Spleen (tissue), 11 donors: ENCODE measurements at regions not wholly inside any gene's neighbourhood (a gene's known extent, or its start where the extent isn't known, plus 50 kb on each side); places are given as distances from the start of the nearest gene placed in this dataset.

Source experiments
- DNase-seq: peaks from one replicate; pipeline ENCODE4 v3.0.0-alpha.2; 2020
- H3K27ac ChIP-seq, 8 donors: fragments of 200-600 bp; sonication (generic) in 7 of 8; 1 replicate in 4 of 8; 2 replicates in 4 of 8; pipeline versions ENCODE4 v1.5.0 to v1.8.0; 2016 to 2021; ENCODE audit warnings: inconsistent platforms in 4 of 8, mild to moderate bottlenecking in 4 of 8, moderate library complexity in 1 of 8
- H3K27me3 ChIP-seq, 7 donors: fragments of 200-600 bp; sonication (generic) in 6 of 7; replicated peaks in 1 of 7; 1 replicate in 4 of 7; 2 replicates in 3 of 7; pipeline versions ENCODE4 v1.5.0 to v1.8.0; 2016 to 2021; ENCODE audit warnings: inconsistent platforms in 3 of 7, mild to moderate bottlenecking in 1 of 7
- H3K36me3 ChIP-seq, 6 donors: fragments of 200-600 bp; sonication (generic) in 5 of 6; 1 replicate in 4 of 6; 2 replicates in 2 of 6; pipeline versions ENCODE4 v1.5.0 to v1.8.0; 2016 to 2021; ENCODE audit warnings: inconsistent platforms in 2 of 6
- H3K4me1 ChIP-seq, 6 donors: fragments of 200-600 bp; sonication (generic) in 5 of 6; 1 replicate in 3 of 6; 2 replicates in 3 of 6; pipeline versions ENCODE4 v1.5.0 to v1.8.0; 2016 to 2021; ENCODE audit warnings: inconsistent platforms in 3 of 6
- H3K4me3 ChIP-seq, 8 donors: fragments of 200-600 bp; sonication (generic) in 7 of 8; 1 replicate in 4 of 8; 2 replicates in 4 of 8; pipeline versions ENCODE4 v1.5.0 to v1.8.0; 2016 to 2021; ENCODE audit warnings: inconsistent platforms in 4 of 8, mild to moderate bottlenecking in 4 of 8, moderate library complexity in 2 of 8
- H3K9me3 ChIP-seq, 8 donors: fragments of 200-600 bp; sonication (generic) in 7 of 8; 1 replicate in 4 of 8; 2 replicates in 4 of 8; pipeline versions ENCODE4 v1.5.0 to v1.8.0; 2016 to 2021; ENCODE audit warnings: inconsistent platforms in 4 of 8
- POLR2A ChIP-seq, 3 donors: fragments of 450-650 bp; IDR thresholded peaks; one replicate each; pipeline ENCODE4 v1.5.1; 2017; ENCODE audit warnings: antibody characterized with exemption in 3 of 3, mild to moderate bottlenecking in 1 of 3
- POLR2AphosphoS5 ChIP-seq, 3 donors: sonication (generic); formaldehyde crosslinking; IDR thresholded peaks; one replicate each; pipeline ENCODE4 v1.5.1; 2017; ENCODE audit warnings: antibody characterized with exemption in 3 of 3
- WGBS, 5 donors: extraction: QIAGEN DNeasy Blood & Tissue Kit in 3 of 5; methylation state at CpG; one replicate each; pipeline versions ENCODE4 v1.1.5 to v1.1.7; 2013 to 2018; 5-methylcytosine and 5-hydroxymethylcytosine counted together
- intact Hi-C: fragments of 100-400 bp; cut with DNase I; formaldehyde crosslinking; loops from one replicate; pipeline ENCODE4 v1.15.0; 2023; ENCODE audit warnings: low total_unique reads
- TF ChIP-seq, protein P1 (sequence below), 11 experiments: fragments of 200-600 bp in 7 of 11; fragments of 450-650 bp in 4 of 11; sonication (generic) in 4 of 11; IDR thresholded peaks in 8 of 11; conservative IDR thresholded peaks in 3 of 11; 1 replicate in 7 of 11; 2 replicates in 4 of 11; pipeline versions ENCODE4 v1.4.0 to v1.8.0; 2016 to 2021; ENCODE audit warnings: antibody characterized with exemption in 11 of 11, inconsistent platforms in 4 of 11, mild to moderate bottlenecking in 1 of 11
- donor health status: healthy with polysubstance abuse.
- donor health status: DM: no; HTN: no; CAD: no; lungs with moderate emphysema.
- donor health status: DM: no; HTN: no; CAD: no.
- donor health status: Bipolar disorder and iron deficiency.
- donor health status: healthy.
- donor health status: DM: no; HTN: no; CAD: no.
- donor health status: DM: yes; HTN: yes; CAD: no.

DNA sequence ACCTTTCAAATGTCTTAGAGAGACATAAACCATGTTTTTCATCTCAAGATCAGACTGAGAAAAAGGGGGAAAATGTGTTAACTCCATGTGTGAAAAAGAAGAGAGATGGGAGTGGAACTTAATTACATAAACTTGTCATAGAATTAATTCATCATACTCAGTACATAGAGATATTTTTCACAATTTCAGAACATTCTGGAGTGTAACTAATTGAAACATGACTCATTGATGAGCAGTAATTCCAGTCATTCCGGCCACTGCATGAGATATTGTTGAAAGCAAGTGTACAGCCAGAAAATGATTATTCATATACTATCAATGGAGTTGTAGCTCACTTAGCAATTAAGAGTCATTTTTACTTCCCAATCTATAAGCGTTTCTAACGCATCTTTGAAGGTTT, 739.3 kb downstream of the LTN1 start:
- Histone ChIP-seq H3K4me1 (no peaks in the 10 kb centered on the region), H3K9me3 (no peaks in the 10 kb centered on the region), H3K36me3 (no peaks in the 10 kb centered on the region), H3K27me3 (no peaks in the 10 kb centered on the region), H3K4me3 (no peak overlapping the region), H3K27ac (no peak overlapping the region)
- TF ChIP-seq, protein P1, sequence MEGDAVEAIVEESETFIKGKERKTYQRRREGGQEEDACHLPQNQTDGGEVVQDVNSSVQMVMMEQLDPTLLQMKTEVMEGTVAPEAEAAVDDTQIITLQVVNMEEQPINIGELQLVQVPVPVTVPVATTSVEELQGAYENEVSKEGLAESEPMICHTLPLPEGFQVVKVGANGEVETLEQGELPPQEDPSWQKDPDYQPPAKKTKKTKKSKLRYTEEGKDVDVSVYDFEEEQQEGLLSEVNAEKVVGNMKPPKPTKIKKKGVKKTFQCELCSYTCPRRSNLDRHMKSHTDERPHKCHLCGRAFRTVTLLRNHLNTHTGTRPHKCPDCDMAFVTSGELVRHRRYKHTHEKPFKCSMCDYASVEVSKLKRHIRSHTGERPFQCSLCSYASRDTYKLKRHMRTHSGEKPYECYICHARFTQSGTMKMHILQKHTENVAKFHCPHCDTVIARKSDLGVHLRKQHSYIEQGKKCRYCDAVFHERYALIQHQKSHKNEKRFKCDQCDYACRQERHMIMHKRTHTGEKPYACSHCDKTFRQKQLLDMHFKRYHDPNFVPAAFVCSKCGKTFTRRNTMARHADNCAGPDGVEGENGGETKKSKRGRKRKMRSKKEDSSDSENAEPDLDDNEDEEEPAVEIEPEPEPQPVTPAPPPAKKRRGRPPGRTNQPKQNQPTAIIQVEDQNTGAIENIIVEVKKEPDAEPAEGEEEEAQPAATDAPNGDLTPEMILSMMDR (IDR thresholded peaks at IDR 0.05 in 8 of 11, conservative IDR thresholded peaks at IDR 0.05 in 3 of 11) = no peak
- no peak for DNase-seq
- intact Hi-C loops = no loop called here
- WGBS, 5 donors = 80 to 91% (median 88%) methylated on average over 3 of the region's 3 CpGs

DNA sequence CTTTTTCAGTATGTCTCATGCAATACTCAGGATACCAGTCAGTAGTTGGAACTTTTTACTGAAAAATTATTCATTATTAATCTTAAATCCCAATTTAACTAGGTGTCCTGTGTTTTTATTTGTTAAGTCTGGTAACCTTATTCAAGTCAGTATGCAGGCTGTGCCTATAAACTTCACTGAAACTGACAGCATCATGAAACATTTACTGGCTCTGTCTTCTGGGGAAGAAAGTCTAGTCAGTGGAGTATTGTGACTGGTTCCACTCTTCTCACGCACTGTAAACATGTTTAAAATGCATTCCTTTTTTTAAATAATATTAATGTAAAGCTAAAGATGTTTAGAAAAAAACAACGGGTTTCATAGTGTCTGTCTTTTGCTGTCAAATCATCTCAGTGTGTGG, 739.7 kb downstream of the LTN1 start:
- WGBS, 5 donors = 76 to 92% (median 85%) methylated on average over 2 of the region's 2 CpGs
- H3K36me3 ChIP-seq = no peaks in the 10 kb centered on the region
- no peak for DNase-seq
- intact Hi-C loops = no loop called here
- no peaks in the 10 kb centered on the region for H3K9me3 ChIP-seq
- TF ChIP-seq, protein P1 (IDR thresholded peaks at IDR 0.05 in 8 of 11, conservative IDR thresholded peaks at IDR 0.05 in 3 of 11) = no peak
- TF ChIP-seq POLR2AphosphoS5 (IDR thresholded peaks at IDR 0.05) (no peak), POLR2A (IDR thresholded peaks at IDR 0.05) (no peak)
- no peaks in the 10 kb centered on the region for H3K4me1 ChIP-seq
- no peak overlapping the region for H3K27ac ChIP-seq
- no peak overlapping the region for H3K4me3 ChIP-seq
- H3K27me3 ChIP-seq = no peaks in the 10 kb centered on the region

DNA sequence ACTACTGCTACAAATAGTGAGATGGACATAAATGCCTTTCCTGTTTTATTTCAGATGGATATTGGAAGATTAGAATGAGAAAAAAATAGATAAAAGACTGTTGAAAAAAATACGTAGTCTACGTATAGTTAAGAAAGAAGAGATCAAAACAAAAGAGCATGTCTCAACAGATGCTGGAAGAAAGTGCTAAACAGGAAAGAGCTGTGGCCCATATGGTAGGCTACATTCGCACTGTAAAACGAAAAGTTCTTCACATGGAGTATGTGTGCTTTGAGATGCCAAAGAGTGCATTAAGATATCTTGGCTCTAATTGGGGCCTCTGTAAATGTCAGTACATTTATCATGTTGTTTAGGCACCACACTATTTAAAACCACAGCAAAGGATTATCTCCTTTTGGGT, 741.7 kb downstream of the LTN1 start:
- no peaks in the 10 kb centered on the region for H3K36me3 ChIP-seq
- H3K4me1 ChIP-seq = no peaks in the 10 kb centered on the region
- WGBS, 5 donors = 89 to 96% (median 95%) methylated on average over 4 of the region's 4 CpGs
- no peak overlapping the region for H3K4me3 ChIP-seq
- DNase-seq = no peak
- TF ChIP-seq POLR2AphosphoS5 (IDR thresholded peaks at IDR 0.05) = no peak
- no peak for TF ChIP-seq POLR2A (IDR thresholded peaks at IDR 0.05)
- TF ChIP-seq, protein P1 (IDR thresholded peaks at IDR 0.05 in 8 of 11, conservative IDR thresholded peaks at IDR 0.05 in 3 of 11) = no peak
- intact Hi-C loops = no loop called here
- no peak overlapping the region for H3K27ac ChIP-seq
- no peaks in the 10 kb centered on the region for H3K27me3 ChIP-seq
- no peaks in the 10 kb centered on the region for H3K9me3 ChIP-seq

DNA sequence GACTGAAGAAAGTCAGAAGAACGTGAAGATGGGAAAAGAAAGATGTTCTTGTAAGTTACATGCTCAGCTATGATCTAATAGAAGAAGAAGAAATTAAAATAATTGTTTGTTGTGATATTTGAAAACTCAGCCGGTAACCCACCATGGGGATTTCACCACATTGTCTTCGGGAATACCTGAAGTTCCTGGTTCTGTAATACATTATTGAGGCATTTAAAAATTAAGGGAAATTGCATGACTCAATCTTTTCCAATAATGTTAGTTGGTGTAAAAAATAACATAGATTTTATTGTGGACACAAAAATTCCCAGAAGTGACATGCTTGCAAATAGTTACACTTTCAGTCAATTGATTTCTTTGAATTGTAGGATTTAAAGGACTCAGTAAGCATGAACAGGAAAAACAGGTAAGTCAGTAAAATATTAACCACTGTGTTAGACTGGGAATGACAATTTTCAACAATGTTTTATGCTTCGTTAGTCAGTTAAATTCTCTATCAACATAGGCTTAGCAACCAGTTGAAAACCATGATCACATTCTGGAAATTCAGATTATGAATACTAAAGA, 745.1 kb downstream of the LTN1 start:
- intact Hi-C loops = no loop called here
- Histone ChIP-seq H3K4me3 (no peak overlapping the region), H3K27me3 (no peaks in the 10 kb centered on the region), H3K27ac (no peak overlapping the region), H3K9me3 (no peaks in the 10 kb centered on the region), H3K36me3 (no peaks in the 10 kb centered on the region), H3K4me1 (no peaks in the 10 kb centered on the region)
- TF ChIP-seq POLR2A (IDR thresholded peaks at IDR 0.05) (no peak), POLR2AphosphoS5 (IDR thresholded peaks at IDR 0.05) (no peak)
- TF ChIP-seq, protein P1 (IDR thresholded peaks at IDR 0.05 in 8 of 11, conservative IDR thresholded peaks at IDR 0.05 in 3 of 11) = no peak
- WGBS, 5 donors = 80 to 91% (median 82%) methylated on average over 4 of the region's 4 CpGs
- DNase-seq = no peak
